ENCODE measurements at regions not wholly inside any gene's neighbourhood (a gene's known extent, or its start where the extent isn't known, plus 50 kb on each side); places are given as distances from the start of the nearest gene placed in this dataset.

DNA sequence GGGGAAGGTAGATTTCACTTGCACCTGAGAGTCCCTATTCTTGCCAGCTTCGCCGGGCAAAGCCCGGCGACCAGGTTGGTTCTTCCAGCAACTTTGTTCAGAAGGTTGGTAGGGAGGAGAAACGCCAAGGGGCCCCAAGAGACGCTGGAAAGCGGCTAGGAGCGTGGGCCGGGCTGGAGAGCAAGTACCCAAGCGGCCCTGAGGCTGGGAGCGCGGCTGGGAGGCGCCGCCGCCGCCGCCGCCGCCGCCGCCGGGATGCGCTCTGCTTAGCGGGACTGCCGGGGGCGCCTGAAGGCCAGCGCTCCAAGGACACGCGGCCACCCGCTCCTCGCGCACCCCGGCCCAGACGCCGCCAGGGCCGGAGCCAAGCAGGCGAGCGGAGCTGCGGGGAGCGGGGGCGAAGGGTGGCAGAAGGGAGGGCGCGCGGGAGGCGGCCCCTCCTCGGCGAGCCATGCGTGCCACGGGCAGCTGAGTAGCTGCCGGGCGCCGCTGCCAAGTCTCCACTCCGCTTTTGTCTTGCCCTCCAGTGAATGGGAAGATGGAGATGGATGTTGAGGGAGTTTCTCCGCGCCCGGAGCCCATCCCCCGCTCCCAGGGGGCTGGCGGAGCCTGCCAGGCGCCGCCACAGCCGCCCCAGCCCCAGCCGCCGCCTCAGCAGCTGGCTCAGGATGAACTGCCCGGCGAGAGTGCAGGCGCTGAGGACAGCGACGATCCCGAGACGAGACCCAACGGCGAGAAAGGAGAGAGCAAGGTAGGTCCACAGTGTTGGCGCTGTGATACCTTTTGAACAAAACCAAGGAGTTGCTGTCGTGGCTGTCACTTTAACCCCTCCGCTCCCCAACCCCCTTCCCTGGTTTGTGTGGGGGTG lies 227.4 kb upstream of the AZI2 start:
- TF ChIP-seq POLR2AphosphoS5 (IDR thresholded peaks at IDR 0.05; ENCODE audit: borderline replicate concordance, low read depth, low read length) (no peak; the same call in 1 of the 2 replicates), EZH2 (IDR thresholded peaks at IDR 0.05) (no peak), FOXP2 (optimal IDR thresholded peaks at IDR 0.05; ENCODE audit: control extremely low read depth, extremely low read length, insufficient read depth) (no peak)
- peak overlapping the region; percentile 53 for H3K9ac ChIP-seq (ENCODE audit: insufficient read length)
- no peak for DNase-seq (ENCODE audit: low read depth, low spot score)

DNA sequence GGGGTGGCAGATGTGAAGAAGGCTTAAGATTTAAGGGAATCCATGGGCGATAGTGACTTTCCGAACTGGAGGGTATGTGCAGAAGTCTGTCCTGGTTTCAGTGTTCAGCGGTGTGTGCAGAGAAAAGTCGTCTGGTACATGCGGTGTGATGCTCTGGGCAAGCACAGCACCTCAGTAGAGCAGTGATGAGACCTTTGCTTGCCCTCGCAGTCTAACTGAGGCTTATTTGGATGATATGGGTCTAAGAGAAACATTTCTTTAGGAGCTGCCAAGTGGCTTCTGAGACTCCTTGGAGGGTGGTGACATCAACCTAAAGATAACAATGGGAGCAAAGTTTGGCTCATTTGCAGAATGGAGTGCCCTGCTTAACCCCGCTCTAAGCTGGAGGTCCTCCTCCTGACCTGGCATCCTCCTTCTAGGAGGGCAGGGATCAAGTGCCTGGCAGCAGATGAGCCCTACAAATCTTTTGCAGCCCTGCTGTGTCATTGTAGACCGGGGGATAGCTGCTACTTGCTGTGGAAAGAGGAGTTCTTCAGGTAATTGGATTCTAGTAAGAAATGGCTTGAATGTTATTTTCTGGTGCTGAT lies 228.1 kb upstream of the AZI2 start:
- DNase-seq (ENCODE audit: low read depth, low spot score): no peak
- peak overlapping the region; percentile 81 for H3K4me3 ChIP-seq
- no peaks in the 10 kb centered on the region for H3K36me3 ChIP-seq (ENCODE audit: insufficient read depth, low read length)
- no peak overlapping the region for H3K27ac ChIP-seq
- H3K9me3 ChIP-seq (ENCODE audit: low read depth, low read length): no peaks in the 10 kb centered on the region
- no peak overlapping the region for H3K9ac ChIP-seq (ENCODE audit: insufficient read length)
- no peak for TF ChIP-seq EZH2 (IDR thresholded peaks at IDR 0.05)

More for the DNA sequence above, 227.4 kb upstream of the AZI2 start:
- Histone ChIP-seq H3K9me3 (ENCODE audit: low read depth, low read length) (no peaks in the 10 kb centered on the region), H3K27ac (no peak overlapping the region), H3K36me3 (ENCODE audit: insufficient read depth, low read length) (no peaks in the 10 kb centered on the region), H3K4me3 (peak overlapping the region; percentile 81)

DNA sequence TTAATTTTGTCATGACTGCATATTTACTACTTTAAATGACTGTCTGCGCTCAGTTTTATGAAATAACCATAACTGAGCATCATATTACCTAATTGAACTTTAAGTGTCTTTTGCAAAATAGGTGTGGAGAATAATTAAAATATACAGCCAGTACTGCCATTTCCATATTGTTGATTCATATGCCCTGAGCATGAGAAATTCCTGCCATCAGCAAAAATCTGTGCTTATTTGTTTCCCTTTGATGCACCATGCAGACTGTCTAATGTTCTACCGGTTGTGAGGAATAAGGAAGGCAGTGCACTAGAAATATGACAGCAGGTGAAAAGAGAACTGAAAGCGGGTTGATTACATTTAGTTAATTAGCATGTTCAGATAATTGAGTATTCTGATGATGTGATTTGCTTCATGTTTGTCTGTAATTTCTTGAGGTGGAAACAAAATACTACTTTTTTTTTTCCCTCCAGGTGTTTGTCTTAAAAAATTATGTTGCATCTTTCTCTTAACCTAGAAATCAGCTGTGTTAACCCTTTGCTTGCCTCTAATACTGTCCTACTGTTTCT lies 229.4 kb upstream of the AZI2 start:
- Histone ChIP-seq H3K9ac (ENCODE audit: insufficient read length) (no peak overlapping the region), H3K9me3 (ENCODE audit: low read depth, low read length) (no peaks in the 10 kb centered on the region), H3K27ac (no peak overlapping the region), H3K4me3 (peak overlapping the region; percentile 81), H3K36me3 (ENCODE audit: insufficient read depth, low read length) (no peaks in the 10 kb centered on the region)
- TF ChIP-seq EZH2 (IDR thresholded peaks at IDR 0.05) (no peak), FOXP2 (optimal IDR thresholded peaks at IDR 0.05; ENCODE audit: control extremely low read depth, extremely low read length, insufficient read depth) (no peak), POLR2AphosphoS5 (IDR thresholded peaks at IDR 0.05; ENCODE audit: borderline replicate concordance, low read depth, low read length) (no peak)
- DNase-seq (ENCODE audit: low read depth, low spot score): no peak

- H3K9me3 ChIP-seq (ENCODE audit: low read depth, low read length): no peaks in the 10 kb centered on the region
- no peak overlapping the region for H3K4me3 ChIP-seq
- H3K9ac ChIP-seq (ENCODE audit: insufficient read length): no peak overlapping the region
- H3K27ac ChIP-seq: no peak overlapping the region
- no peaks in the 10 kb centered on the region for H3K36me3 ChIP-seq (ENCODE audit: insufficient read depth, low read length)
- TF ChIP-seq POLR2AphosphoS5 (IDR thresholded peaks at IDR 0.05; ENCODE audit: borderline replicate concordance, low read depth, low read length) (no peak), EZH2 (IDR thresholded peaks at IDR 0.05) (no peak), FOXP2 (optimal IDR thresholded peaks at IDR 0.05; ENCODE audit: control extremely low read depth, extremely low read length, insufficient read depth) (no peak)
- no peak for DNase-seq (ENCODE audit: low read depth, low spot score)
These were observed 237.7 kb upstream of the AZI2 start for GRCh38 chr3:28586325-28586724.

GRCh38 chr3:28587723-28588122 lies 239.1 kb upstream of the AZI2 start:
- no peaks in the 10 kb centered on the region for H3K9me3 ChIP-seq (ENCODE audit: low read depth, low read length)
- no peak for DNase-seq (ENCODE audit: low read depth, low spot score)
- no peak overlapping the region for H3K4me3 ChIP-seq
- H3K36me3 ChIP-seq (ENCODE audit: insufficient read depth, low read length): no peaks in the 10 kb centered on the region
- TF ChIP-seq FOXP2 (optimal IDR thresholded peaks at IDR 0.05; ENCODE audit: control extremely low read depth, extremely low read length, insufficient read depth) (no peak), EZH2 (IDR thresholded peaks at IDR 0.05) (no peak), POLR2AphosphoS5 (IDR thresholded peaks at IDR 0.05; ENCODE audit: borderline replicate concordance, low read depth, low read length) (no peak)
- H3K9ac ChIP-seq (ENCODE audit: insufficient read length): no peak overlapping the region
- no peak overlapping the region for H3K27ac ChIP-seq

GRCh38 chr3:28590216-28590615 lies 241.6 kb upstream of the AZI2 start:
- no peaks in the 10 kb centered on the region for H3K36me3 ChIP-seq (ENCODE audit: insufficient read depth, low read length)
- DNase-seq (ENCODE audit: low read depth, low spot score): no peak
- H3K9ac ChIP-seq (ENCODE audit: insufficient read length): no peak overlapping the region
- no peak for TF ChIP-seq EZH2 (IDR thresholded peaks at IDR 0.05)
- TF ChIP-seq POLR2AphosphoS5 (IDR thresholded peaks at IDR 0.05; ENCODE audit: borderline replicate concordance, low read depth, low read length): no peak
- no peak overlapping the region for H3K27ac ChIP-seq
- no peaks in the 10 kb centered on the region for H3K9me3 ChIP-seq (ENCODE audit: low read depth, low read length)
- H3K4me3 ChIP-seq: no peak overlapping the region

DNA sequence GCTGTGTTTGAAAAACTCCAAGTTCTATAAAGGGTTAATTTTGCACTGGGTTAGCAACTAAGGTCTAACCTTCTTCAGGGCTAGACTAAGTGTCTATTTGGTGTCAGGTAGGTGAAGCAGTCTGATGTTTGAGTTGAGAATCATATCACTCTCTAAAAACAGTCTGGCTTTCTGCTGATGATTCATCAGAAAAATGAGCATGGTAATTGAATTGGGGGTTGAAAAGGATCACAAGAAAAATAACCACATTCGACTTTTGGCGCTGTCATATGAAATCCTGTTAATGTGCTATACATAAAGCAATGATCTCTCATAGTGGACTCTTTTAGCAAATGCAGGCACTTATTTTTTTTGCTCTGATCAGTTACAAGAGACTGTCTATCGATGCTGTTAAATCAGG lies 242.2 kb upstream of the AZI2 start:
- no peak for DNase-seq (ENCODE audit: low read depth, low spot score)
- H3K4me3 ChIP-seq: no peak overlapping the region
- no peak overlapping the region for H3K9ac ChIP-seq (ENCODE audit: insufficient read length)
- H3K27ac ChIP-seq: no peak overlapping the region
- no peaks in the 10 kb centered on the region for H3K9me3 ChIP-seq (ENCODE audit: low read depth, low read length)
- H3K36me3 ChIP-seq (ENCODE audit: insufficient read depth, low read length): no peaks in the 10 kb centered on the region
- TF ChIP-seq EZH2 (IDR thresholded peaks at IDR 0.05): no peak
- TF ChIP-seq POLR2AphosphoS5 (IDR thresholded peaks at IDR 0.05; ENCODE audit: borderline replicate concordance, low read depth, low read length): no peak
- TF ChIP-seq FOXP2 (optimal IDR thresholded peaks at IDR 0.05; ENCODE audit: control extremely low read depth, extremely low read length, insufficient read depth): no peak

GRCh38 chr3:28595372-28595771 lies 246.7 kb upstream of the AZI2 start:
- H3K4me3 ChIP-seq: no peak overlapping the region
- TF ChIP-seq POLR2AphosphoS5 (IDR thresholded peaks at IDR 0.05; ENCODE audit: borderline replicate concordance, low read depth, low read length): no peak
- TF ChIP-seq FOXP2 (optimal IDR thresholded peaks at IDR 0.05; ENCODE audit: control extremely low read depth, extremely low read length, insufficient read depth): no peak
- no peak for TF ChIP-seq EZH2 (IDR thresholded peaks at IDR 0.05)
- no peak for DNase-seq (ENCODE audit: low read depth, low spot score)
- H3K9me3 ChIP-seq (ENCODE audit: low read depth, low read length): no peaks in the 10 kb centered on the region
- no peak overlapping the region for H3K9ac ChIP-seq (ENCODE audit: insufficient read length)
- no peaks in the 10 kb centered on the region for H3K36me3 ChIP-seq (ENCODE audit: insufficient read depth, low read length)
- H3K27ac ChIP-seq: no peak overlapping the region

All from SK-N-MC (cell line).